Activated CD8-positive, alpha-beta memory T cell treated with anti-CD3 and anti-CD28 coated beads for 4 hours (primary cell): ENCODE measurements at regions not wholly inside any gene's neighbourhood (a gene's known extent, or its start where the extent isn't known, plus 50 kb on each side); places are given as distances from the start of the nearest gene placed in this dataset.
"Not testable (repeated sequence)": the region's sequence is repeated elsewhere in the genome, so short reads cannot be mapped to it uniquely, and the experiment has no call there.

ENCODE experiments used
- DNase-seq, 2 donors: peaks; one replicate each; pipeline ENCODE4 v3.0.0-alpha.2; 2020; ENCODE audit warnings: low read depth in 2 of 2

- DNase-seq, result no peak
Observed at GRCh38 chr11:134978388-134979088, 566.5 kb upstream of the B3GAT1 start.

DNA sequence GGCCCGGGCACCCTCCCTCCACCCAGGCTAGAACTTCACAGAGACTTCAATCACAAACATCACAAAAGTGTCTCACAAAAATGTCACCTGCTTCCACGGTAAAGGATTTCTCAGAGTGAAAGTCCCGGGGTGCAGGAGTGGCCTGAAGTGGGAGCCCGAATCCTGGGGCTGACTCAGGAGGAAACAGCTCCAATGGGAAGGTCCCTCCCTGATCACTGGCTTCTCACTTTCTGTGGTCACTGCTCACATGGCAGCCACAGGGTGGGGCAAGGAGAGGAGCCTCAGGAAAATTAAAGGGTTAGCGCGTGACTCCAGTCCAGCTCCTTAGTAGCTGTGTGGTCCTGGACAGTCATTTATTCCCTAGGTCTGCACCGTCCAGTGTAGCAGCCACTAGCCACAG, 564.5 kb upstream of the B3GAT1 start:
- DNase-seq, result no peak

DNA sequence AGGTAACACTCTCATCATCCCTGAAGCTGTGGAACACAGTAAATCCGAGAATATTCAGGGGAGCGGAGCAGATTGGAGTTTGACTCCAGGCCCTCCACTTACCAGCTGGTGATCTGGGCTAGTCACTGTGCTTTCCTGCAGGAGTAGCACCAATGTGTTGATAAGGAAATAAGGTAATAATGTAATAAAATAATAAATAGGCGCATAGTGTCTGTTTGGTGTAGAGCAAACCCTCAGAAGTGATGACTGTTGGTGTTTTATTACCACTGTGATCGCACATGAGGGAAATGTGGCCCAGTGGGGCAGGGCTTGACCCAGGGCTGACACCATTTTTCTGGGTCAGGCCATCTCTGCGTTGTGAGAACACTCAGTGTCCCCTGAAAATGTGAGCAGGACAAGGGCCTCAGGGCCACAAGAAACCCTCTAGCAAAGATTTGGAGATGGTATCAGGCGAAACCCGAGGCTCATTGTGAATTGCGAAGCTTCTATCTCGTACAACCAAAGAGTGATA, 563.9 kb upstream of the B3GAT1 start:
- DNase-seq, result no peak

DNA sequence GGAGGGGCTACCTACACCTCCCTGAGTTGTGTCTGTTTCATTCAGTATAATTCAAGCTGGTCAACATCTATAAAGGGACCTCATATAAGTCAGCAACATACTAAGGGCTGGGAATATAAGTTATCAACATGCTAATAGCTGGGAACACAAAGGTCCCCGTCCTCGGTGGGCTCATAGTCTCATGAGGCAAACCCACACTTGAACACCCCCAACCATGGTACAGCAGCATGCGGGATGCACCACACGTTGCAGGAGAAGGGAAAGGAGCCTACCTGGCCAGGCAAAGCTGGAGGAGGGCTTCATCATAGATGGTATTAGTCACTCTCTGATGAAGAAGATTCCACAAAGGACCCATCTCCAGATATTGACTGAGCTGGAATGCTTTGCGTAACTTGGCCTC, 561.8 kb upstream of the B3GAT1 start:
- DNase-seq, result no peak

GRCh38 chr11:134971381-134971780, 559.3 kb upstream of the B3GAT1 start:
- no peak for DNase-seq

DNA sequence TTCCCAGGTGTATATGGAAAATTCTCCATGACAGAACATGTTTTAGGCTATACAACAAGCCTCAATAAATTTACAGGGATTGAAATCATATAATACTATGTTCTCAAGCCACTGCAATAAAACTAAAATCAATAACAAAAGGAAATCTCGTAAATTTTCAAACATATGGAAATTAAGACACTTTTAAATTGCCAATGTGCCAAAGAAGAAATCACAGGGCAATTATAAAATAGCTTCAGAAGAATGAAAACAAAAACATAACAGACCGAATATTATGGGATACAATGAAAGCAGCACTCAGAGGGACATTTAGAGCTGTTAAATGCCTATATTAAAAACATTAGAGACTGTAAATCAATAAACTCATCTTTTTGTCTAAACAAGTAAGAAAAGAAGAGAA, 555.7 kb upstream of the B3GAT1 start:
- no peak for DNase-seq

DNA sequence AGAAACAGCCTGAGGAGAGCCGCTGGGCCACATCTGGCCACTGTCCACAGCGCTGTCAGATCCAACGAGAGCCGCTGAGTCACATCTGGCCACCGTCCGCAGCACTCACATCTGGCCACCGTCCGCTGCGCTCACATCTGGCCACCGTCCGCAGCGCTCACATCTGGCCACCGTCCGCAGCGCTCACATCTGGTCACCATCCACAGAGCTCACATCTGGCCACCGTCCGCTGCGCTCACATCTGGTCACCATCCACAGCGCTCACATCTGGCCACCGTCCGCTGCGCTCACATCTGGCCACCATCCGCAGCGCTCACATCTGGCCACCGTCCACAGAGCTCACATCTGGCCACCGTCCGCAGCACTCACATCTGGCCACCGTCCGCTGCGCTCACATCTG, 549.3 kb upstream of the B3GAT1 start:
- not testable (repeated sequence) for DNase-seq

GRCh38 chr11:134958870-134959269, 546.8 kb upstream of the B3GAT1 start:
- no peak for DNase-seq

DNA sequence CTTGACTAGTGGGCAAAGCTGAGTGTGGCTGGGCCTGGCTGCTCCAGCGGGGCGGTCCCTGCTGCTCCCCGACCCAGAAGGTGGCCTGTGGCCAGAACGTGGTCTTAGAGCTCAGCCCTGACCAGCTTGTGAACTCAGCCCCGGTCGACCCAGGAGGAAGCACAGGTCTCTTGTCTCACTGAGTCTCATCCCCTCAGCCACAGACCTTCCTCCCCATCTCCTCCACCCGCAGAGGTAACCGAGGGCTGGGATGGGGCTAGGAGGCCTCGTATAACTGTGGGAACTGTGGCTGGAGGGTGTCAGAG, 546.2 kb upstream of the B3GAT1 start:
- DNase-seq, result no peak

GRCh38 chr11:134957540-134958335, 545.7 kb upstream of the B3GAT1 start:
- DNase-seq, result no peak

- no peak for DNase-seq
Observed at GRCh38 chr11:134956450-134957210, 544.6 kb upstream of the B3GAT1 start.

DNA sequence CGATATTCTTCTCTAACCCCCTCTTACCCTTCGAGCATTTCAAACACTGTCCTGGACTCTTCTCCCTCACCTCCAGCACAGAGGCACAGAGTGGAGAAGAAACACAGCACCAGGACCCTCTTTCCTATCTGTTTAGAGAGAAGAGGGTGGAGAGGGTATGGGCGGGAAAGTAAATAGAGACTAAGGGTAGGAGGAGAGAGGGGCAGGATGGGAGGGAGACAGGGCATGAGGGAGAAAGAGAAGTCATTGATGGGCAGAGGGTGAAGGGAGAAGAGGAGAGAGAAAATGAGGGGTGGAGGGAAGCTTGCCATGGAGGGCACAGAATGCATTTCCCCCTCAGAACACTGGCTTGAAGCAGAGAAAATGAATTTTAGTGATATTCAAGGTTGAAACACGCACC, 543.9 kb upstream of the B3GAT1 start:
- DNase-seq, result not testable (repeated sequence)

DNA sequence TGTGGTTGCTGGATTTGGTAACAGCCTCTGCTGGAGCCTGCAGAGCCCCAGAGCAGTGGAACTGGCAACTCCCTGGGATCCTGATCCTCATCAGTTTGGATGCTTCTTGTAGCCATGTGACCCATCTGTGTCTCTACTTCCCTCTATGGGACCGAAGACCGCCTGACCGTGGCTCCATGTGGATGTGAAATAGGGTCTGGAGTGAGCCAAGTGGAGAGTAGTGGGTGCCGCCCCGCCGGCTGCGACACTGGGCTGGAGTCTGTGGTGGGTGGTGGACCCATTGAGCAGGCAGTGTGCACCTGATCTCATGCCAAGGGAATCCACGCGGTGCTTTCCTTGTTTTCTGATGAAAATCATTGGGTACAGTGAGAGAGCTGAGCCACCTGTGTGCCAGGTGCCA, 543.2 kb upstream of the B3GAT1 start:
- DNase-seq, result no peak

GRCh38 chr11:134954456-134954855, 542.4 kb upstream of the B3GAT1 start:
- DNase-seq, result not testable (repeated sequence)

- DNase-seq, result not testable (repeated sequence)
Observed at GRCh38 chr11:134953417-134953970, 541.5 kb upstream of the B3GAT1 start.

GRCh38 chr11:134951305-134951700, 539.3 kb upstream of the B3GAT1 start:
- DNase-seq, result no peak

GRCh38 chr11:134950692-134951304, 538.8 kb upstream of the B3GAT1 start:
- no peak for DNase-seq

DNA sequence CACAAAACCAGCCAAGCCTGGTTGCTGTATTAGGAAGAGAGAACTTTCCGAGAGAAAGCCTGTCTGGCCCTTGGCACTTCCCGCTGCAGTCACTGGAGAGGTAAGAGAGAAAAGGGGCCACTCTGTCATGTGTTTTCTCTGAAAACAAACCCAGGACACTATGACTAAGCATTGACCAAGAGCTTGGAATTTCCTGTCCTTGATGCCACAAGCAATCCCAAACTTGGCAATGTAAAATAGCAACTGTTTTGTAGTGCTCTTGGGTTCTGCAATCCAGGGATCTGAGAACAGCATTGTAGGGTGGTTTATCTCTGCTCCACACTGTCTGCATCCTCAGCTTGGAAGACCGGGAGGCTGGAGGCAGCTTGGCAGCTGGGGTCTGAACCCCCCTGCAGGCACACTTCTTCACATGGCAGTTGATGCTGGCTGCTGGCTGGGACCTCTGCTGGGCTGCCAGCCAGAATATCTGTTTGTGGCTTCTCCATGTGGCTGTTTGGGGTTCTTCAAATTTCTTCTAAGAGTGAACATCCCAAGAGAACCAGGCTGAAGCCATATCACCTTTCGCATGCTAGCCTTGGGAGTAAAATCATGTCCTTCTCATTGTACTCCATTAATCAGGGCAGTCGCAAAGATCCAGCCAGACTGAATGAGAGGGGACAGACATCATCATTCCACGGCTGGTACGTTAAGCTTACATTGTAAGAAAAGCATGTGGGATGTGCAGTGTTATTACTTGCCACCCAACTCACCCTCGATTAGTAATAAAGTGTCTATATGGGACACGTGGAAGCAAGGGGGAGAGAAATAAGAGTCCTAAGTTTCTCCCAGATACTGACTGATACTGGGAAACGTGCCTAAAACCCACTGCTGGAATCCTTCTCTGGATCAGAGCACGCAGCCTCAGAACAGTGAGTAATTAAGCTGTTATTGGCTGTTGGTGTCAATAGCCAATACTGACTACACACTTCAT, 537.4 kb upstream of the B3GAT1 start:
- DNase-seq, result no peak

GRCh38 chr11:134947556-134947955, 535.5 kb upstream of the B3GAT1 start:
- DNase-seq, result no peak

DNA sequence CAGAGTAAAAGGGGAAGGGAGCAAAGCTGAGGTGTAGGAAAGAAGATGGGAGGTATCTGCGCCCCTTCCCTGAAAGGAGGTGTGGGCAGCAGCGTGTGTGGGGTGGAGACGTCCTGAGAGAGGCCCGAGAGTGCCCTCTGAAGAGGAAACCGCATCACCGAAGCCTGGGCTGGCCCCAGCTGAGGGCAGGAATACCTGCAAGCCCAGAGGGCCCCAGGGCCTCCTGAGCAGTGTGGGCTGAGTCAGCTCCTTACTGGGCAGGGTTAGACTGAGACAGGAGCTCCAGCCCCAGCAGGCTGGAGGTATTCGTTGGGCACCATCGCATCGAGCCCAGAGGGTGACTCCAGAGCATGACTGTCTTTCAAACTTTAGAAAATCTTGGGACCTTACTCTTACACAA, 534.0 kb upstream of the B3GAT1 start:
- DNase-seq, result no peak

GRCh38 chr11:134944986-134945385, 532.9 kb upstream of the B3GAT1 start:
- no peak for DNase-seq
